Heart left ventricle (tissue), 16 donors: ENCODE measurements at regions not wholly inside any gene's neighbourhood (a gene's known extent, or its start where the extent isn't known, plus 50 kb on each side); places are given as distances from the start of the nearest gene placed in this dataset.

Source experiments
- ATAC-seq, 4 donors: fragments of 200-7000 bp; cut with Tn5 transposase; one replicate each; pipeline ENCODE4 v1.9.1; 2020 to 2022; ENCODE audit warnings: moderate library complexity in 4 of 4, mild to moderate bottlenecking in 3 of 4, moderate number of reproducible peaks in 1 of 4
- DNase-seq, 5 donors: peaks; one replicate each; pipeline ENCODE4 v3.0.0-alpha.2; 2020
- H3K27ac ChIP-seq, 12 donors: fragments of 200-600 bp; sonication (generic) in 4 of 12; one replicate each; pipeline versions ENCODE4 v1.5.0 to v1.8.0; 2016 to 2022; ENCODE audit warnings: mild to moderate bottlenecking in 2 of 12
- H3K27me3 ChIP-seq, 9 donors: fragments of 200-600 bp; sonication (generic) in 2 of 9; one replicate each; pipeline versions ENCODE4 v1.5.1 to v1.8.0; 2016 to 2022; ENCODE audit warnings: mild to moderate bottlenecking in 3 of 9
- H3K36me3 ChIP-seq, 9 donors: fragments of 200-600 bp; sonication (generic) in 2 of 9; one replicate each; pipeline versions ENCODE4 v1.5.0 to v1.8.0; 2018 to 2022; ENCODE audit warnings: mild to moderate bottlenecking in 2 of 9
- H3K4me1 ChIP-seq, 12 donors: fragments of 200-600 bp; sonication (generic) in 4 of 12; one replicate each; pipeline versions ENCODE4 v1.5.0 to v1.8.0; 2016 to 2022; ENCODE audit warnings: mild to moderate bottlenecking in 3 of 12
- H3K4me3 ChIP-seq, 12 donors: fragments of 200-600 bp; sonication (generic) in 4 of 12; one replicate each; pipeline versions ENCODE4 v1.5.0 to v1.8.0; 2017 to 2022; ENCODE audit warnings: mild to moderate bottlenecking in 9 of 12, moderate library complexity in 4 of 12
- H3K9me3 ChIP-seq, 12 donors: fragments of 200-600 bp; sonication (generic) in 4 of 12; one replicate each; pipeline versions ENCODE4 v1.5.0 to v1.8.0; 2016 to 2022; ENCODE audit warnings: mild to moderate bottlenecking in 1 of 12
- POLR2A ChIP-seq, 2 donors: fragments of 450-650 bp; IDR thresholded peaks; one replicate each; pipeline ENCODE4 v1.6.1; 2017; ENCODE audit warnings: antibody characterized with exemption in 2 of 2, mild to moderate bottlenecking in 2 of 2, moderate library complexity in 2 of 2
- WGBS, 4 donors: extraction: QIAGEN DNeasy Blood & Tissue Kit in 2 of 4; methylation state at CpG; one replicate each; pipeline versions ENCODE4 v1.1.5 to v1.1.7; 2013 to 2018; 5-methylcytosine and 5-hydroxymethylcytosine counted together
- intact Hi-C, 10 donors: fragments of 100-400 bp; cut with DNase I; formaldehyde crosslinking; loops; one replicate each; pipeline versions ENCODE4 v1.11.1 to v1.14.2; 2022
- TF ChIP-seq, protein P1 (sequence below), 12 donors: fragments of 200-600 bp; sonication (generic) in 4 of 12; IDR thresholded peaks; one replicate each; pipeline versions ENCODE4 v1.5.0 to v1.8.0; 2018 to 2022; ENCODE audit warnings: antibody characterized with exemption in 12 of 12, mild to moderate bottlenecking in 5 of 12
- donor health status: ischemic (EF 13 %, LVEDD 7.1; RV severe dilation, severe dysfunction).
- donor health status: healthy with polysubstance abuse.
- donor health status: DM: no; HTN: yes; CAD: no.
- donor health status: DM: no; HTN: no; CAD: no.
- donor health status: ischemic (EF 25% LVEDD 6.9; RV normal size, moderate dysfunction).
- donor health status: ischemic (EF 25% LVEDD 5.7; RV mildly dilated, moderate dysfunction).
- donor health status: healthy.
- donor health status: DM: yes; HTN: yes; CAD: no.
- donor health status: ischemic (EF 35%, LVEDD 5.7; RV mildly dilated, moderate dysfunction).
- donor health status: nonischemic (EF 11% LVEDD 7.7; RV severe dilation, severe dysfunction).
- donor health status: DM: yes; HTN: yes; CAD: no.
- donor health status: PGD.
- donor health status: ischemic (EF 29% LVEDD 5.4; RV normal size, mild dysfunction).
- donor health status: nonischemic (EF 23%, LVEDD 6.1; RV moderate dilation, normal function).

DNA sequence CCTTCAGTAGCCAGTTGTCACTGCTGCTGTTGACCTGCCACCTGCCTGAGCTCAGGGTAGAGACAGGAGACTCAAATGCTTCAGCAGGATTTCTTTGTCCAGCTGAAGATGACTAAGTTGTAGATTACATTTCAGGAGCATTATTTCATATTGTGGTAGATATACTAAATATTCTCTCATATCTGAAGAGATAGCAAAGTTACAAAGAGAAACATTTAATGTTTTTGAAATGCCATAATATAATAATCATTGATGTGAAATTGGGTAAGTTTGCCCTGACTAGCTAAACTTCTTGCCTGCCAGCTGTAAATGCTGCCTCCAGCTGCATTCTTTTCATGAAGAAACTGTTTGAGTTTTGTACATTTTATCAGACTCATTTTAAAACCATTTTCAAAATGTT is 247.6 kb upstream of the CNKSR2 start:
- ATAC-seq (no peak), DNase-seq (no peak)
- Histone ChIP-seq H3K36me3 (no peaks in the 10 kb centered on the region), H3K4me1 (no peaks in the 10 kb centered on the region), H3K27ac (no peak overlapping the region), H3K4me3 (no peak overlapping the region), H3K27me3 (no peaks in the 10 kb centered on the region), H3K9me3 (peaks cover 0 to 5% (median 0%) of the 10 kb centered on the region in 12 donors)
- TF ChIP-seq, protein P1, sequence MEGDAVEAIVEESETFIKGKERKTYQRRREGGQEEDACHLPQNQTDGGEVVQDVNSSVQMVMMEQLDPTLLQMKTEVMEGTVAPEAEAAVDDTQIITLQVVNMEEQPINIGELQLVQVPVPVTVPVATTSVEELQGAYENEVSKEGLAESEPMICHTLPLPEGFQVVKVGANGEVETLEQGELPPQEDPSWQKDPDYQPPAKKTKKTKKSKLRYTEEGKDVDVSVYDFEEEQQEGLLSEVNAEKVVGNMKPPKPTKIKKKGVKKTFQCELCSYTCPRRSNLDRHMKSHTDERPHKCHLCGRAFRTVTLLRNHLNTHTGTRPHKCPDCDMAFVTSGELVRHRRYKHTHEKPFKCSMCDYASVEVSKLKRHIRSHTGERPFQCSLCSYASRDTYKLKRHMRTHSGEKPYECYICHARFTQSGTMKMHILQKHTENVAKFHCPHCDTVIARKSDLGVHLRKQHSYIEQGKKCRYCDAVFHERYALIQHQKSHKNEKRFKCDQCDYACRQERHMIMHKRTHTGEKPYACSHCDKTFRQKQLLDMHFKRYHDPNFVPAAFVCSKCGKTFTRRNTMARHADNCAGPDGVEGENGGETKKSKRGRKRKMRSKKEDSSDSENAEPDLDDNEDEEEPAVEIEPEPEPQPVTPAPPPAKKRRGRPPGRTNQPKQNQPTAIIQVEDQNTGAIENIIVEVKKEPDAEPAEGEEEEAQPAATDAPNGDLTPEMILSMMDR (IDR thresholded peaks at IDR 0.05): no peak
- no peak for TF ChIP-seq POLR2A (IDR thresholded peaks at IDR 0.05)
- intact Hi-C loops: no loop called here

DNA sequence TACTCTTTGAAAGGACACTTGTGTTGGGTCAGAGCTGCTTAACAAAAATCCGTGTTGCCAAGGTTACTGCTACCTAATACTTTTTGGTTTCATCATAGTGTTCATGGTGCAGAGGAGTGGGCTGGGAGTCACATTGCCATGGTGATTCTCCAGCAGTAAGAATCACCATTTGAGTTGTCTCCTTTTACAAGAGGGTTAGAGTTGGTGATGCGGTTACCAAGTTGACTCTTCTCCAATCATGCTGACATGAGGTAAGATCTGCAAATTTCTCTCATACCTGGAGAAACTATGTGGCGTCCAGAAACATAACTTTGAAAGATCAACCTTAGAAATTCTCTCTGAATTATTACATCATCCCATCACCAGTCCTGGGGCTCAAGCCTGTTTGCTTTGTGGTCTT is 242.9 kb upstream of the CNKSR2 start:
- ATAC-seq: no peak
- Histone ChIP-seq H3K4me1 (no peaks in the 10 kb centered on the region), H3K9me3 (peaks cover 0 to 5% (median 0%) of the 10 kb centered on the region in 12 donors), H3K36me3 (no peaks in the 10 kb centered on the region), H3K4me3 (no peak overlapping the region), H3K27me3 (no peaks in the 10 kb centered on the region), H3K27ac (no peak overlapping the region)
- TF ChIP-seq, protein P1 (IDR thresholded peaks at IDR 0.05): no peak
- TF ChIP-seq POLR2A (IDR thresholded peaks at IDR 0.05): no peak
- 62 to 81% (median 71%) methylated on average over 3 of the region's 3 CpGs for WGBS, 4 donors
- intact Hi-C loops: no loop called here
- DNase-seq: no peak

DNA sequence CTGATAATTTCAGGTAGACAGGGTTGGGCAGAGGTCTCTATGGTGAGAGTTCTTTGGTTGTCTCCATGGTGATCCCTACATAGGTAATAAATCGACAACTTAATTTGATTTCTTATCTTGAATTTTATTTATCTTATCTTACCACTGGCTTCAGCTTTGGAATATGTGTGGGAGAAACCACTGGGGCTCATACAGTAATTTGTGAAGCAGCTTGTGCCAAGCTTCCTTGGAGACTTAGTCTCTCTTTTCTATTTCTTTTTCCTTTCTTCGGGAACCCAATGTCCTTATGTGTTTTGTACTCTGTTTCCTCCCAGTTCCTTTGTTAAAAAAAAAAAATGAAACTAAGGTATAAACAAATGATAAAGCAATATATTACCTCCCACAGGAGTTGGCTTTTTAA is 242.4 kb upstream of the CNKSR2 start:
- no peak overlapping the region for H3K27ac ChIP-seq

DNA sequence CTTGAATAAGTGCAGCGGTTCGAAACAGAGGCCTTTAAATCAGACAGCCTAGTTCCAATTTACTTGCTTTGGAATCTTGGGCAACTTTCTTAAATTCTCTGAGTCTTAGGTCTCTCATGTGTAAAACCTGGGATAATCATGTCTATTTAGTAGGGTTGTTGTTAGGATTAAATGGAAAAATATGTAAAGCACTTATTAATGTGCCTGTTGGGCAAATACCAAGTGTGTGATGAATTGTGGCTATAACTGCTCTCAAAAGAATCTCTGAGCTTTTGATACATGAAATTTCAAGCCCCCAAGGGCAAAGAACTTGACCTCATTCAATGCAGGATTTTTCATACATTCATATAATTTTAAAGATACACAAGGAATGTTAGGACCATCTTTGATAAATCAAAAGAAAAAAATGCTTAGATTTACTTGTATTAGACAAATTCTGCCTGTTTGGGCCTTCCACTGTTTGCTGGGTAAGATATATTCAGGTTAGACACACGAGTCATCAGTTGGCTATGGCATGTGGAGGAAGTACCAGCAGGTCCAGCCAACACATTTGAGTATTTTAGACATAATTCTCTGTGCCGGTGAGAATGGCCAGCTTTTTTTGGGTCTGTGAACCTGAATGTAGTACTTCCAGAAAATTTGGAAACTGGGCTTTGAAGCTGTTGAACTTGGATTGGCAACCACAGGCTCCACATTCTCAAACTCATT is 241.4 kb upstream of the CNKSR2 start:
- no peak overlapping the region for H3K4me3 ChIP-seq
- ATAC-seq: no peak
- H3K36me3 ChIP-seq: no peaks in the 10 kb centered on the region
- H3K4me1 ChIP-seq: no peaks in the 10 kb centered on the region
- no peak overlapping the region for H3K27ac ChIP-seq
- intact Hi-C loops: no loop called here
- peaks cover 0 to 8% (median 0%) of the 10 kb centered on the region in 12 donors for H3K9me3 ChIP-seq
- no peak for TF ChIP-seq POLR2A (IDR thresholded peaks at IDR 0.05)
- TF ChIP-seq, protein P1 (IDR thresholded peaks at IDR 0.05): no peak
- H3K27me3 ChIP-seq: no peaks in the 10 kb centered on the region
- no peak for DNase-seq
- 68 to 82% (median 76%) methylated on average over 4 of the region's 4 CpGs for WGBS, 4 donors

More for the DNA sequence above, 242.4 kb upstream of the CNKSR2 start:
- peaks cover 0 to 5% (median 0%) of the 10 kb centered on the region in 12 donors for H3K9me3 ChIP-seq
- WGBS, 4 donors: 70 to 81% (median 71%) methylated on average over 2 of the region's 2 CpGs
- no peak for DNase-seq
- H3K27me3 ChIP-seq: no peaks in the 10 kb centered on the region
- TF ChIP-seq, protein P1 (IDR thresholded peaks at IDR 0.05): no peak
- no peak for TF ChIP-seq POLR2A (IDR thresholded peaks at IDR 0.05)
- no peak for ATAC-seq
- no peaks in the 10 kb centered on the region for H3K36me3 ChIP-seq
- no peak overlapping the region for H3K4me3 ChIP-seq
- H3K4me1 ChIP-seq: no peaks in the 10 kb centered on the region
- intact Hi-C loops: no loop called here
